Activated CD4-positive, alpha-beta memory T cell treated with anti-CD3 and anti-CD28 coated beads for 36 hours (primary cell): ENCODE measurements at regions not wholly inside any gene's neighbourhood (a gene's known extent, or its start where the extent isn't known, plus 50 kb on each side); places are given as distances from the start of the nearest gene placed in this dataset.

Experiments
- CTCF ChIA-PET: fragments of 350-600 bp; sonication (Branson Sonifier 250); formaldehyde crosslinking; loops from one replicate; lab custom pipeline; 2021; ENCODE audit warnings: antibody characterized with exemption, inconsistent platforms; lab: Charles Lee
- POLR2A ChIA-PET: fragments of 350-600 bp; sonication (Branson Sonifier 250); formaldehyde crosslinking; loops from one replicate; lab custom pipeline; 2021; ENCODE audit warnings: antibody characterized with exemption; lab: Charles Lee
- DNase-seq: peaks from one replicate; pipeline ENCODE4 v3.0.0-alpha.2; 2020
- H3K27ac Mint-ChIP-seq: one replicate; pipeline ENCODE4 v1.8.0; 2021; ENCODE audit warnings: mixed read lengths
- H3K27me3 Mint-ChIP-seq: one replicate; pipeline ENCODE4 v1.8.0; 2021; ENCODE audit warnings: mixed read lengths
- H3K36me3 Mint-ChIP-seq: one replicate; pipeline ENCODE4 v1.8.0; 2021; ENCODE audit warnings: mixed read lengths
- H3K4me1 Mint-ChIP-seq: one replicate; pipeline ENCODE4 v1.8.0; 2021; ENCODE audit warnings: low read depth, mixed read lengths
- H3K4me3 Mint-ChIP-seq: one replicate; pipeline ENCODE4 v1.8.0; 2021; ENCODE audit warnings: mild to moderate bottlenecking, mixed read lengths
- H3K9me3 Mint-ChIP-seq: one replicate; pipeline ENCODE4 v1.8.0; 2021; ENCODE audit warnings: mixed read lengths
- intact Hi-C: fragments of 100-400 bp; cut with micrococcal nuclease; formaldehyde crosslinking; loops from one replicate; pipeline ENCODE4 v1.15.1; 2023

- ChIA-PET CTCF (no interaction called here), POLR2A (no interaction called here)
- H3K27me3 Mint-ChIP-seq, result no peaks in the 10 kb centered on the region
- no peaks in the 10 kb centered on the region for H3K36me3 Mint-ChIP-seq
- H3K4me1 Mint-ChIP-seq, result no peaks in the 10 kb centered on the region
- intact Hi-C loops, result no loop called here
- H3K4me3 Mint-ChIP-seq, result no peak overlapping the region
- H3K27ac Mint-ChIP-seq, result no peak overlapping the region
- no peak for DNase-seq
- H3K9me3 Mint-ChIP-seq, result peaks cover 33% of the 10 kb centered on the region
These were observed 726.1 kb upstream of the ADAMTS16 start for GRCh38 chr5:4413996-4414395.

- no peak for DNase-seq
- no peaks in the 10 kb centered on the region for H3K4me1 Mint-ChIP-seq
- H3K36me3 Mint-ChIP-seq, result no peaks in the 10 kb centered on the region
- no peak overlapping the region for H3K4me3 Mint-ChIP-seq
- intact Hi-C loops, result no loop called here
- no peaks in the 10 kb centered on the region for H3K27me3 Mint-ChIP-seq
- ChIA-PET CTCF (no interaction called here), POLR2A (no interaction called here)
- peaks cover 36% of the 10 kb centered on the region for H3K9me3 Mint-ChIP-seq
- no peak overlapping the region for H3K27ac Mint-ChIP-seq
These were observed 722.0 kb upstream of the ADAMTS16 start for GRCh38 chr5:4418084-4418483.

- no peak overlapping the region for H3K4me3 Mint-ChIP-seq
- H3K4me1 Mint-ChIP-seq, result no peaks in the 10 kb centered on the region
- ChIA-PET POLR2A (no interaction called here), CTCF (no interaction called here)
- H3K27me3 Mint-ChIP-seq, result no peaks in the 10 kb centered on the region
- peaks cover 38% of the 10 kb centered on the region for H3K9me3 Mint-ChIP-seq
- no peaks in the 10 kb centered on the region for H3K36me3 Mint-ChIP-seq
- DNase-seq, result no peak
- intact Hi-C loops, result no loop called here
- H3K27ac Mint-ChIP-seq, result no peak overlapping the region
These were observed 720.8 kb upstream of the ADAMTS16 start for GRCh38 chr5:4419281-4419680.

GRCh38 chr5:4420177-4420576 lies 720.0 kb upstream of the ADAMTS16 start:
- DNase-seq, result no peak
- Mint-ChIP-seq H3K27me3 (no peaks in the 10 kb centered on the region), H3K4me1 (no peaks in the 10 kb centered on the region), H3K9me3 (peaks cover 35% of the 10 kb centered on the region), H3K36me3 (no peaks in the 10 kb centered on the region), H3K4me3 (no peak overlapping the region), H3K27ac (no peak overlapping the region)
- ChIA-PET CTCF (no interaction called here), POLR2A (no interaction called here)
- intact Hi-C loops, result no loop called here

- H3K27ac Mint-ChIP-seq, result no peak overlapping the region
- H3K36me3 Mint-ChIP-seq, result no peaks in the 10 kb centered on the region
- peaks cover 34% of the 10 kb centered on the region for H3K9me3 Mint-ChIP-seq
- intact Hi-C loops, result no loop called here
- no peaks in the 10 kb centered on the region for H3K27me3 Mint-ChIP-seq
- DNase-seq, result no peak
- ChIA-PET POLR2A (no interaction called here), CTCF (no interaction called here)
- no peak overlapping the region for H3K4me3 Mint-ChIP-seq
- no peaks in the 10 kb centered on the region for H3K4me1 Mint-ChIP-seq
These were observed 719.4 kb upstream of the ADAMTS16 start for GRCh38 chr5:4420681-4421080.

GRCh38 chr5:4422247-4422646 lies 717.9 kb upstream of the ADAMTS16 start:
- ChIA-PET CTCF (no interaction called here), POLR2A (no interaction called here)
- Mint-ChIP-seq H3K27me3 (no peaks in the 10 kb centered on the region), H3K4me3 (no peak overlapping the region), H3K9me3 (peaks cover 28% of the 10 kb centered on the region), H3K27ac (no peak overlapping the region), H3K36me3 (no peaks in the 10 kb centered on the region), H3K4me1 (no peaks in the 10 kb centered on the region)
- DNase-seq, result no peak
- intact Hi-C loops, result no loop called here

- intact Hi-C loops, result no loop called here
- Mint-ChIP-seq H3K36me3 (no peaks in the 10 kb centered on the region), H3K4me3 (no peak overlapping the region), H3K4me1 (no peaks in the 10 kb centered on the region), H3K9me3 (peaks cover 25% of the 10 kb centered on the region), H3K27me3 (no peaks in the 10 kb centered on the region), H3K27ac (no peak overlapping the region)
- DNase-seq, result no peak
- POLR2A ChIA-PET, result no interaction called here
- CTCF ChIA-PET, result no interaction called here
These were observed 715.2 kb upstream of the ADAMTS16 start for GRCh38 chr5:4424895-4425294.

- POLR2A ChIA-PET, result no interaction called here
- H3K27me3 Mint-ChIP-seq, result no peaks in the 10 kb centered on the region
- peaks cover 38% of the 10 kb centered on the region for H3K9me3 Mint-ChIP-seq
- CTCF ChIA-PET, result no interaction called here
- no peak overlapping the region for H3K4me3 Mint-ChIP-seq
- DNase-seq, result no peak
- intact Hi-C loops, result no loop called here
- H3K27ac Mint-ChIP-seq, result no peak overlapping the region
- no peaks in the 10 kb centered on the region for H3K36me3 Mint-ChIP-seq
- no peaks in the 10 kb centered on the region for H3K4me1 Mint-ChIP-seq
These were observed 699.6 kb upstream of the ADAMTS16 start for GRCh38 chr5:4440536-4440935.

GRCh38 chr5:4442221-4442620 lies 697.9 kb upstream of the ADAMTS16 start:
- CTCF ChIA-PET, result no interaction called here
- no peaks in the 10 kb centered on the region for H3K36me3 Mint-ChIP-seq
- no peaks in the 10 kb centered on the region for H3K4me1 Mint-ChIP-seq
- intact Hi-C loops, result no loop called here
- POLR2A ChIA-PET, result no interaction called here
- no peak overlapping the region for H3K27ac Mint-ChIP-seq
- no peak for DNase-seq
- H3K27me3 Mint-ChIP-seq, result no peaks in the 10 kb centered on the region
- peaks cover 49% of the 10 kb centered on the region for H3K9me3 Mint-ChIP-seq
- no peak overlapping the region for H3K4me3 Mint-ChIP-seq

GRCh38 chr5:4447657-4448056 lies 692.5 kb upstream of the ADAMTS16 start:
- ChIA-PET CTCF (no interaction called here), POLR2A (no interaction called here)
- H3K27me3 Mint-ChIP-seq, result no peaks in the 10 kb centered on the region
- no peak for DNase-seq
- peaks cover 34% of the 10 kb centered on the region for H3K9me3 Mint-ChIP-seq
- H3K4me3 Mint-ChIP-seq, result no peak overlapping the region
- no peaks in the 10 kb centered on the region for H3K4me1 Mint-ChIP-seq
- no peak overlapping the region for H3K27ac Mint-ChIP-seq
- intact Hi-C loops, result no loop called here
- H3K36me3 Mint-ChIP-seq, result no peaks in the 10 kb centered on the region

- H3K27me3 Mint-ChIP-seq, result no peaks in the 10 kb centered on the region
- intact Hi-C loops, result no loop called here
- no peak overlapping the region for H3K27ac Mint-ChIP-seq
- H3K4me1 Mint-ChIP-seq, result no peaks in the 10 kb centered on the region
- DNase-seq, result no peak
- H3K4me3 Mint-ChIP-seq, result no peak overlapping the region
- H3K9me3 Mint-ChIP-seq, result peaks cover 20% of the 10 kb centered on the region
- ChIA-PET CTCF (no interaction called here), POLR2A (no interaction called here)
- H3K36me3 Mint-ChIP-seq, result no peaks in the 10 kb centered on the region
These were observed 686.5 kb upstream of the ADAMTS16 start for GRCh38 chr5:4453655-4454054.

GRCh38 chr5:4479426-4479825 lies 660.7 kb upstream of the ADAMTS16 start:
- no peak overlapping the region for H3K27ac Mint-ChIP-seq
- no peaks in the 10 kb centered on the region for H3K36me3 Mint-ChIP-seq
- peaks cover 17% of the 10 kb centered on the region for H3K9me3 Mint-ChIP-seq
- no peak overlapping the region for H3K4me3 Mint-ChIP-seq
- H3K27me3 Mint-ChIP-seq, result no peaks in the 10 kb centered on the region
- POLR2A ChIA-PET, result no interaction called here
- intact Hi-C loops, result no loop called here
- DNase-seq, result no peak
- H3K4me1 Mint-ChIP-seq, result no peaks in the 10 kb centered on the region
- CTCF ChIA-PET, result no interaction called here

GRCh38 chr5:4480528-4481349 lies 659.4 kb upstream of the ADAMTS16 start:
- intact Hi-C loops, result no loop called here
- Mint-ChIP-seq H3K9me3 (peaks cover 13% of the 10 kb centered on the region), H3K36me3 (no peaks in the 10 kb centered on the region), H3K4me1 (no peaks in the 10 kb centered on the region), H3K4me3 (no peak overlapping the region), H3K27me3 (no peaks in the 10 kb centered on the region), H3K27ac (no peak overlapping the region)
- ChIA-PET POLR2A (no interaction called here), CTCF (no interaction called here)
- no peak for DNase-seq
